HG02970 (cell line): ENCODE measurements at regions not wholly inside any gene's neighbourhood (a gene's known extent, or its start where the extent isn't known, plus 50 kb on each side); places are given as distances from the start of the nearest gene placed in this dataset.

Experiments used
- ATAC-seq: cut with Tn5 transposase; IDR thresholded peaks from one replicate; pipeline ENCODE4 v1.9.1; 2021; ENCODE audit warnings: mild to moderate bottlenecking, moderate library complexity, moderate number of reproducible peaks; ENCODE audit not compliant: unreplicated experiment, low FRiP score

- ATAC-seq, result no peak
Observed at GRCh38 chr7:84271543-84271942, 77.0 kb upstream of the SEMA3A start.

- ATAC-seq, result no peak
Observed at GRCh38 chr7:84264396-84264795, 69.8 kb upstream of the SEMA3A start.

GRCh38 chr7:84263106-84263505 lies 68.5 kb upstream of the SEMA3A start:
- no peak for ATAC-seq

- no peak for ATAC-seq
Observed at GRCh38 chr7:84261509-84261908, 66.9 kb upstream of the SEMA3A start.

- ATAC-seq, result no peak
Observed at GRCh38 chr7:84258628-84259027, 64.0 kb upstream of the SEMA3A start.

- ATAC-seq, result no peak
Observed at GRCh38 chr7:84256571-84256971, 62.0 kb upstream of the SEMA3A start.

- no peak for ATAC-seq
Observed at GRCh38 chr7:84251277-84251781, 56.7 kb upstream of the SEMA3A start.

GRCh38 chr7:84250452-84250851 lies 55.9 kb upstream of the SEMA3A start:
- ATAC-seq, result no peak

GRCh38 chr7:84249656-84250055 lies 55.1 kb upstream of the SEMA3A start:
- no peak for ATAC-seq

- no peak for ATAC-seq
Observed at GRCh38 chr7:84248843-84249242, 54.3 kb upstream of the SEMA3A start.

- no peak for ATAC-seq
Observed at GRCh38 chr7:84248267-84248666, 53.7 kb upstream of the SEMA3A start.

- no peak for ATAC-seq
Observed at GRCh38 chr7:84247591-84247990, 53.0 kb upstream of the SEMA3A start.

GRCh38 chr7:84245835-84246234 lies 51.2 kb upstream of the SEMA3A start:
- no peak for ATAC-seq
